H1 (cell line): ENCODE measurements at regions not wholly inside any gene's neighbourhood (a gene's known extent, or its start where the extent isn't known, plus 50 kb on each side); places are given as distances from the start of the nearest gene placed in this dataset.

ENCODE experiments used
- CTCF ChIA-PET: fragments of 300-600 bp; sonication (Branson Sonifier 250); formaldehyde crosslinking; loops from one replicate; lab custom pipeline; 2021; ENCODE audit not compliant: partially characterized antibody; lab: Charles Lee
- POLR2A ChIA-PET: fragments of 300-600 bp; sonication (Branson Sonifier 250); formaldehyde crosslinking; loops from one replicate; lab custom pipeline; 2021; ENCODE audit warnings: inconsistent platforms; ENCODE audit not compliant: partially characterized antibody; lab: Charles Lee
- DNase-seq, 2 experiments: peaks; one replicate each; pipeline versions ENCODE4 v3.0.0 to v3.0.0-alpha.2; 2010 to 2022; ENCODE audit warnings: low spot score in 2 of 2, low read depth in 1 of 2, mixed read lengths in 1 of 2
- FAIRE-seq: peaks from 2 replicates; lab custom pipeline; 2011; peaks lifted over from hg19 to GRCh38; lab: Jason Lieb, UNC
- H2AFZ ChIP-seq: 2 replicates; pipeline ENCODE4 v1.8.1; 2012; ENCODE audit warnings: low read length, inconsistent platforms
- H2AK5ac ChIP-seq: 2 replicates; pipeline ENCODE4 v1.6.1; 2013; ENCODE audit warnings: low read depth, low read length
- H2BK120ac ChIP-seq: replicated peaks from 2 replicates; pipeline ENCODE3; 2013; ENCODE audit warnings: low read depth, low read length, inconsistent platforms
- H2BK12ac ChIP-seq: 2 replicates; pipeline ENCODE4 v1.6.1; 2013; ENCODE audit warnings: low read depth, low read length
- H2BK15ac ChIP-seq: 2 replicates; pipeline ENCODE4 v1.6.1; 2013; ENCODE audit warnings: low read length
- H2BK20ac ChIP-seq: 2 replicates; pipeline ENCODE4 v1.6.1; 2013; ENCODE audit warnings: low read length
- H2BK5ac ChIP-seq: 2 replicates; pipeline ENCODE4 v1.6.1; 2013; ENCODE audit warnings: low read depth, low read length
- H3K14ac ChIP-seq: 2 replicates; pipeline ENCODE4 v1.6.1; 2013; ENCODE audit warnings: inconsistent platforms; ENCODE audit not compliant: insufficient read length
- H3K18ac ChIP-seq: 2 replicates; pipeline ENCODE4 v1.6.1; 2013; ENCODE audit warnings: low read length; ENCODE audit errors: extremely low read depth
- H3K23ac ChIP-seq: 2 replicates; pipeline ENCODE4 v1.6.1; 2013; ENCODE audit warnings: inconsistent platforms; ENCODE audit not compliant: insufficient read length
- H3K23me2 ChIP-seq: 2 replicates; pipeline ENCODE4 v1.6.1; 2013; ENCODE audit warnings: low read depth, low read length
- H3K27ac ChIP-seq: 2 replicates; pipeline ENCODE4 v1.6.1; 2011; ENCODE audit warnings: low read depth, low read length, inconsistent platforms
- H3K27me3 ChIP-seq, 4 experiments: replicated peaks in 1 of 4; 1 replicate in 1 of 4; 2 replicates in 3 of 4; pipeline versions ENCODE4 v1.6.1 to v1.8.1; 2011 to 2013; ENCODE audit warnings: low read length in 3 of 4, mild to moderate bottlenecking in 3 of 4, inconsistent platforms in 2 of 4, mixed read lengths in 2 of 4, moderate library complexity in 1 of 4; ENCODE audit not compliant: control insufficient read depth in 3 of 4, insufficient read depth in 3 of 4; ENCODE audit errors: extremely low read depth in 1 of 4
- H3K36me3 ChIP-seq, 4 experiments: 2 replicates each; pipeline versions ENCODE4 v1.6.1 to v1.8.1; 2011 to 2013; ENCODE audit warnings: mild to moderate bottlenecking in 4 of 4, low read length in 3 of 4, moderate library complexity in 2 of 4, control low read depth in 1 of 4, inconsistent platforms in 1 of 4; ENCODE audit not compliant: insufficient read depth in 4 of 4, control insufficient read depth in 2 of 4
- H3K4ac ChIP-seq: replicated peaks from 2 replicates; pipeline ENCODE3; 2013; ENCODE audit warnings: low read length, low read depth, mixed read lengths, inconsistent platforms; ENCODE audit not compliant: insufficient read length
- H3K4me1 ChIP-seq, 4 experiments: replicated peaks in 1 of 4; 1 replicate in 1 of 4; 2 replicates in 3 of 4; pipeline versions ENCODE4 v1.6.1 to v1.8.1; 2011 to 2013; ENCODE audit warnings: low read length in 3 of 4, inconsistent platforms in 2 of 4, mixed read lengths in 1 of 4; ENCODE audit not compliant: insufficient read depth in 4 of 4, control insufficient read depth in 3 of 4
- H3K4me2 ChIP-seq, 2 experiments: 2 replicates each; pipeline versions ENCODE4 v1.6.1 to v1.8.1; 2011 to 2013; ENCODE audit warnings: low read depth in 2 of 2, low read length in 2 of 2, control low read depth in 1 of 2, inconsistent platforms in 1 of 2, mild to moderate bottlenecking in 1 of 2; ENCODE audit not compliant: insufficient read depth in 1 of 2
- H3K4me3 ChIP-seq, 4 experiments: fragments of 200-600, 300-600 bp in 1 of 4; sonication (generic), shearing (Covaris generic), sonication (Bioruptor Twin) in 1 of 4; 2 replicates each; pipeline versions ENCODE4 v1.5.1 to v1.8.1; 2011 to 2016; ENCODE audit warnings: low read length in 4 of 4, low read depth in 3 of 4, control low read depth in 2 of 4, inconsistent platforms in 2 of 4, mild to moderate bottlenecking in 2 of 4, mixed read lengths in 1 of 4, moderate library complexity in 1 of 4; ENCODE audit not compliant: insufficient read depth in 2 of 4; ENCODE audit errors: extremely low read depth in 1 of 4
- H3K56ac ChIP-seq: replicated peaks from 2 replicates; pipeline ENCODE3; 2013; ENCODE audit warnings: low read depth, mild to moderate bottlenecking, mixed read lengths, low read length, inconsistent platforms; ENCODE audit not compliant: insufficient read length
- H3K79me1 ChIP-seq: 2 replicates; pipeline ENCODE4 v1.6.1; 2013; ENCODE audit warnings: low read depth, low read length, control low read depth
- H3K79me2 ChIP-seq, 2 experiments: 2 replicates each; pipeline versions ENCODE4 v1.6.1 to v1.8.1; 2012 to 2013; ENCODE audit warnings: low read length in 2 of 2, mild to moderate bottlenecking in 2 of 2, inconsistent platforms in 1 of 2; ENCODE audit not compliant: insufficient read depth in 2 of 2, control insufficient read depth in 1 of 2
- H3K9ac ChIP-seq, 4 experiments: replicated peaks in 1 of 4; 1 replicate in 1 of 4; 2 replicates in 3 of 4; pipeline versions ENCODE4 v1.6.1 to v1.8.1; 2011 to 2013; ENCODE audit warnings: low read depth in 3 of 4, low read length in 3 of 4, control low read depth in 2 of 4, mild to moderate bottlenecking in 2 of 4, moderate library complexity in 2 of 4, inconsistent platforms in 1 of 4; ENCODE audit errors: extremely low read depth in 1 of 4
- H3K9me3 ChIP-seq, 2 experiments: 2 replicates each; pipeline versions ENCODE4 v1.6.1 to v1.8.1; 2012 to 2013; ENCODE audit warnings: mild to moderate bottlenecking in 2 of 2, moderate library complexity in 2 of 2, control low read depth in 1 of 2, inconsistent platforms in 1 of 2, low read depth in 1 of 2, low read length in 1 of 2, mixed read lengths in 1 of 2; ENCODE audit not compliant: insufficient read depth in 2 of 2
- H4K20me1 ChIP-seq, 2 experiments: replicated peaks in 1 of 2; 2 replicates each; pipeline versions ENCODE3 to v1.8.1; 2011 to 2013; ENCODE audit warnings: inconsistent platforms in 2 of 2, low read length in 2 of 2, mild to moderate bottlenecking in 1 of 2; ENCODE audit not compliant: insufficient read depth in 2 of 2, control insufficient read depth in 1 of 2
- H4K5ac ChIP-seq: 2 replicates; pipeline ENCODE4 v1.6.1; 2013; ENCODE audit warnings: low read length, low read depth, mixed read lengths, inconsistent platforms; ENCODE audit not compliant: insufficient read length
- H4K8ac ChIP-seq: 2 replicates; pipeline ENCODE4 v1.8.0; 2013; ENCODE audit warnings: mild to moderate bottlenecking, moderate library complexity, low read length, inconsistent platforms; ENCODE audit not compliant: insufficient read depth; ENCODE audit errors: extremely low read depth
- H4K91ac ChIP-seq: replicated peaks from 2 replicates; pipeline ENCODE3; 2013; ENCODE audit warnings: low read length, mixed read lengths, inconsistent platforms; ENCODE audit not compliant: insufficient read length
- CBX8 ChIP-seq: fragments of 300-800, 300-1000 bp; sonication (generic); IDR thresholded peaks from 2 replicates; pipeline ENCODE4 v1.7.1; 2016; ENCODE audit warnings: low read depth, low read length, borderline replicate concordance
- JUN ChIP-seq: IDR thresholded peaks from 2 replicates; pipeline ENCODE4 v1.6.1; 2011; ENCODE audit warnings: low read depth, mild to moderate bottlenecking, improper control_type of control experiment, low read length
- JUND ChIP-seq: IDR thresholded peaks from 2 replicates; pipeline ENCODE4 v1.6.1; 2011; ENCODE audit warnings: mild to moderate bottlenecking, improper control_type of control experiment, low read length
- KDM1A ChIP-seq: fragments of 200-600, 300-600 bp; sonication (generic); IDR thresholded peaks from 2 replicates; pipeline ENCODE4 v1.7.1; 2016; ENCODE audit warnings: mild to moderate bottlenecking, low read length, borderline replicate concordance
- NANOG ChIP-seq: IDR thresholded peaks from 2 replicates; pipeline ENCODE4 v1.6.1; 2011; ENCODE audit warnings: low read length, low read depth, mild to moderate bottlenecking, inconsistent platforms; ENCODE audit not compliant: insufficient read depth, poor library complexity, severe bottlenecking
- RBBP5 ChIP-seq: IDR thresholded peaks from 2 replicates; pipeline ENCODE4 v1.7.1; 2012; ENCODE audit warnings: low read depth, mild to moderate bottlenecking, inconsistent platforms, low read length, moderate library complexity, borderline replicate concordance
- TCF12 ChIP-seq: IDR thresholded peaks from 2 replicates; pipeline ENCODE4 v1.6.1; 2011; ENCODE audit warnings: low read depth, mild to moderate bottlenecking, low read length
- TEAD4 ChIP-seq: IDR thresholded peaks from 2 replicates; pipeline ENCODE4 v1.6.1; 2012; ENCODE audit warnings: low read depth, low read length, inconsistent platforms, mixed read lengths
- ZNF274 ChIP-seq: IDR thresholded peaks from 2 replicates; pipeline ENCODE4 v1.7.0; 2012; ENCODE audit warnings: low read length, borderline replicate concordance; ENCODE audit errors: extremely low read depth
- WGBS, 2 experiments: shearing (Covaris generic) in 1 of 2; methylation state at CpG; one replicate each; pipeline versions ENCODE4 v1.1.6 to v1.1.7; 2013 to 2015; ENCODE audit warnings: low lambda C conversion rate in 2 of 2, mixed read lengths in 2 of 2, inconsistent platforms in 1 of 2, low coverage in 1 of 2, missing lambda C conversion rate in 1 of 2; ENCODE audit not compliant: insufficient replicate concordance in 2 of 2, insufficient coverage in 1 of 2, insufficient read length in 1 of 2; ENCODE audit errors: extremely low coverage in 1 of 2, missing lambda C conversion rate in 1 of 2; 5-methylcytosine and 5-hydroxymethylcytosine counted together
- TF ChIP-seq, protein P1 (sequence below): IDR thresholded peaks from 2 replicates; pipeline ENCODE4 v1.6.1; 2011; ENCODE audit warnings: low read depth, mild to moderate bottlenecking, low read length; ENCODE audit not compliant: insufficient read depth
- TF ChIP-seq, protein P2 (sequence below): IDR thresholded peaks from 2 replicates; pipeline ENCODE4 v1.6.1; 2011; ENCODE audit warnings: low read length, improper control_type of control experiment

DNA sequence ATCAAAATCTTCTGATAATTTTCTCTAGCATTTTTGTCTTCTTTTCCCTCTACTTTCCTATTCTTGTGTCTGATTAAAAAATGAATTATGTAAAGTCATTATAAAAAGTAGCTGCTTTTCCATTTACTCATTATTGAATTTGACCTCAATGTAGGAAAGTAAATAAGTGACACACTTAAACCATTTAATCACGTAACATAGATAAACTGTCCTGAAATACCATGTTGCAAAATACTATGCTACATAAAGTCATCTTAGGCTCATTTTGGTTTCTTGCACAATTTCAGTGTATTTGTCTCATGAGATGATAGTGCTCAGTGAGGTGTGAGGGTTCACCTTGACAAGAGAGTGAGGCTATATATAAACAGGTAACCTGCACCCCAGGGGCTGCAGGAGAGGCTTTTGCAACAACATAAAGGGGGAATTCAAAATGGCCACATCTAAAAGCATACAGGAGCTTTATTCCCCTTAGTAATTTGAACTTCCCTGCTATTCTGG lies 502.7 kb downstream of the RNF144A start:
- Histone ChIP-seq H3K56ac (no peak overlapping the region), H3K23ac (no peak overlapping the region), H3K18ac (no peak overlapping the region), H2BK120ac (no peak overlapping the region), H3K36me3 (no peaks in the 10 kb centered on the region), H3K27ac (no peak overlapping the region), H4K91ac (no peak overlapping the region), H3K23me2 (no peaks in the 10 kb centered on the region), H4K5ac (no peak overlapping the region), H3K4me3 (no peak overlapping the region), H2AFZ (no peak overlapping the region), H3K4me2 (no peak overlapping the region), H2AK5ac (no peak overlapping the region), H2BK15ac (no peak overlapping the region), H4K8ac (no peak overlapping the region), H4K20me1 (no peaks in the 10 kb centered on the region), H3K14ac (no peak overlapping the region), H3K4me1 (no peaks in the 10 kb centered on the region), H2BK20ac (no peak overlapping the region), H2BK12ac (no peak overlapping the region), H3K27me3 (no peaks in the 10 kb centered on the region), H3K4ac (no peak overlapping the region), H3K79me1 (no peaks in the 10 kb centered on the region), H2BK5ac (no peak overlapping the region), H3K9me3 (no peaks in the 10 kb centered on the region), H3K9ac (no peak overlapping the region), H3K79me2 (no peaks in the 10 kb centered on the region)
- TF ChIP-seq TEAD4 (no peak), CBX8 (no peak), KDM1A (no peak), JUND (no peak), NANOG (no peak), RBBP5 (no peak), ZNF274 (no peak), TCF12 (no peak), JUN (no peak)
- TF ChIP-seq, protein P1, sequence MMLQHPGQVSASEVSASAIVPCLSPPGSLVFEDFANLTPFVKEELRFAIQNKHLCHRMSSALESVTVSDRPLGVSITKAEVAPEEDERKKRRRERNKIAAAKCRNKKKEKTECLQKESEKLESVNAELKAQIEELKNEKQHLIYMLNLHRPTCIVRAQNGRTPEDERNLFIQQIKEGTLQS, result no peak
- TF ChIP-seq, protein P2, sequence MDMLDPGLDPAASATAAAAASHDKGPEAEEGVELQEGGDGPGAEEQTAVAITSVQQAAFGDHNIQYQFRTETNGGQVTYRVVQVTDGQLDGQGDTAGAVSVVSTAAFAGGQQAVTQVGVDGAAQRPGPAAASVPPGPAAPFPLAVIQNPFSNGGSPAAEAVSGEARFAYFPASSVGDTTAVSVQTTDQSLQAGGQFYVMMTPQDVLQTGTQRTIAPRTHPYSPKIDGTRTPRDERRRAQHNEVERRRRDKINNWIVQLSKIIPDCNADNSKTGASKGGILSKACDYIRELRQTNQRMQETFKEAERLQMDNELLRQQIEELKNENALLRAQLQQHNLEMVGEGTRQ, result no peak
- FAIRE-seq, result no peak
- no peak for DNase-seq
- CTCF ChIA-PET, result interaction anchor here (0.9 kb wide), 1 partner anchor 11 kb away, joined by 3 read pairs; no protein-coding TSS in a partner anchor
- POLR2A ChIA-PET, result no interaction called here
- WGBS, 2 experiments, result 92% methylated on average over 1 of the region's 1 CpG; no CpG with 5 or more reads in 1 of the 2 experiments
